VCaP (cell line): ENCODE measurements at regions not wholly inside any gene's neighbourhood (a gene's known extent, or its start where the extent isn't known, plus 50 kb on each side); places are given as distances from the start of the nearest gene placed in this dataset.
"Not testable (repeated sequence)": the region's sequence is repeated elsewhere in the genome, so short reads cannot be mapped to it uniquely, and the experiment has no call there.

Experiments used
- H3K27ac ChIP-seq: fragments of 450-650 bp; 2 replicates; pipeline ENCODE4 v1.5.1; 2017
- CTCF ChIP-seq: fragments of 450-650 bp; conservative IDR thresholded peaks from 2 replicates; pipeline ENCODE4 v1.5.1; 2017; ENCODE audit warnings: mild to moderate bottlenecking, moderate library complexity

DNA sequence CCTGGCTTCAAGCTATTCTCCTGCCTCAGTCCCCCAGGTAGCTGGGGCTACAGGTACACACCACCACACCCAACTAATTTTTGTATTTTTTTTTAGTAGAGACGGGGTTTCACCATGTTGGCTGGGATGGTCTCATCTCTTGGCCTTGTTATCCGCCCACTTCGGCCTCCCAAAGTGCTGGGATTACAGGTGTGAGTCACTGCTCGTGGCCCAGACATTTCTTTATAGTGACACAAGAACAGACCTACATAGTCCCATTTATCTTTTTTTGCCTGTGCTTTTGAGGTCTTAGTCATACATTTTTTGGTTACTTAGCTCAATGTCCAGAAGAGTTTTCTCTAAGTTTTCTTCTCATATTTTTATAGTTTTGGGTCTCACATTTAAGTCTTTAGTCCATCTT, 247.4 kb downstream of the SYT10 start:
- H3K27ac ChIP-seq = no peak overlapping the region
- no peak for TF ChIP-seq CTCF

DNA sequence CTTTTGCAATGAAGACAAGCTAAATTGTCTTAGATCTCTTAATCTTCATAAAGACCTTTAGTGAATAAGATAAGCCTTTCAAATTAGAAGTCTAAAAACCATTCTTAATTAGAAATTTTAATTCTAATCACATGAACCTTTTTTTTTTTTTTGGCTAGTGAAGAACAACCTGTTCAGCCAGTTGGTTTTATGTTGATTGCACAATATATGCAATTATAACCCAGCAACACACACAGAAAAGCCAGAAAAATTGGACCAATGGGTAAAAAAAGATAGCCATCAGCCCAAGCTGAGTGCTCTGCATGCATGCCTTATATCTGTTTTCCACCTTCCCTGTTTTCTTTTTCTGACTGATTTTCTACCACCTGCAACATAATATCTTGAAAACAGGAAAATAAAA, 252.2 kb downstream of the SYT10 start:
- TF ChIP-seq CTCF = no peak

DNA sequence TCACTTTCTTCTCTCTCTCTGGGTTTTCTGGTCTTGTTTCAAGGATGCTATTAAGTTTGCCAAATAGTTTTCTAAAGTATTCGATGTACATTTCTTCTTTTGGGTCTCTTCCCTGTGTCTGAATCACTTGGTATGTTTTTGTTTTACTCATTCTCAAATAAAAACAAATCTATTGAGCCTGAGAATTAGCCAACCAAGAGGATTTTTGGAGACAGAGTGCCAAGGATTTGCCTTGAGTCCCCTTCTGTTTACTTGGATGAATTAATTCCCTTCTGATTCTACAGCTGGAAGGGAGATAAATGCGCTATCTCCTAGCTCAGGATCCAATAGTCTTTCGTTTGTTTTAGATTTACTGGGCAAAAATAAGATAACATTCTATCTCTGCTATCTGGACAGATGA, 255.5 kb downstream of the SYT10 start:
- H3K27ac ChIP-seq = no peak overlapping the region
- TF ChIP-seq CTCF = no peak

More for the DNA sequence above, 252.2 kb downstream of the SYT10 start:
- no peak overlapping the region for H3K27ac ChIP-seq

GRCh38 chr12:33182485-33182884, 257.1 kb downstream of the SYT10 start:
- TF ChIP-seq CTCF = no peak

GRCh38 chr12:33180918-33181317, 258.7 kb downstream of the SYT10 start:
- H3K27ac ChIP-seq = no peak overlapping the region
- no peak for TF ChIP-seq CTCF

More at GRCh38 chr12:33182485-33182884, 257.1 kb downstream of the SYT10 start:
- no peak overlapping the region for H3K27ac ChIP-seq

DNA sequence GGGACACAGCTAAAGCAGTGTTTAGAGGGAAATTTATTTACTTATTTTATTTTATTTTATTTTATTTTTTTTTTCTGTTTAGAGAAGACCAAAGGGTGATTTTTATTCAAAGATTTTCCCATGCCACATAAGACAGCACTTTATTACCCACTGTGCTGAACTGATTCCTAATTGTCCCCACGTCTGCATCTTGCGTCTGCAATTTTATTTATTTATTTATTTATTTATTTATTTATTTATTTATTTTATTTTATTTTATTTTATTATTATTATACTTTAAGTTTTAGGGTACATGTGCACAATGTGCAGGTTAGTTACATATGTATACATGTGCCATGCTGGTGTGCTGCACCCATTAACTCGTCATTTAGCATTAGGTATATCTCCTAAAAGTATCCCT, 269.7 kb upstream of the PKP2 start:
- not testable (repeated sequence) for H3K27ac ChIP-seq

DNA sequence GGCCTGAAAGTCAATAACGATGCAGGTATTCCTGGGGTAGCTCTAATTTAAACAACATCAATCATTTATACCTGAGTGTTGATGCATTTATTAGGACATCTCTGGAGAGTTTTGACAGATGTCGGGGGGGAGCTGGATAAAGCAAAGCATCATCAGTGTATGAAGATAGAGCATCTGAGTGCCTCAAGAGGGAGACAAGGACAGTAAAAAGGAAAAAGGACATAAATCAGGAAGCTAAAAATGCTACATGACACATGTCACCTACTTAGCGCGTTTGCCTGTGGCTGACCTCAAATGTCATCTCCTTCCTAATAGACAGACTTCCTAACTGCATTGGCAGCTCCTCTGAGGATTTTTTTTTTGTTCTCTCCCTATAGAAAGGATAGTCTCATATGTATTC, 259.5 kb upstream of the PKP2 start:
- H3K27ac ChIP-seq = no peak overlapping the region
- no peak for TF ChIP-seq CTCF

GRCh38 chr12:33147292-33147691, 250.7 kb upstream of the PKP2 start:
- H3K27ac ChIP-seq = not testable (repeated sequence)

- no peak for TF ChIP-seq CTCF
- H3K27ac ChIP-seq = no peak overlapping the region
Observed at GRCh38 chr12:33129500-33129899, 232.9 kb upstream of the PKP2 start.
